ENCODE measurements at regions not wholly inside any gene's neighbourhood (a gene's known extent, or its start where the extent isn't known, plus 50 kb on each side); places are given as distances from the start of the nearest gene placed in this dataset.

GRCh38 chr13:108572782-108573211 is 56.6 kb upstream of the MYO16 start (continued):
- TF ChIP-seq, protein P1, sequence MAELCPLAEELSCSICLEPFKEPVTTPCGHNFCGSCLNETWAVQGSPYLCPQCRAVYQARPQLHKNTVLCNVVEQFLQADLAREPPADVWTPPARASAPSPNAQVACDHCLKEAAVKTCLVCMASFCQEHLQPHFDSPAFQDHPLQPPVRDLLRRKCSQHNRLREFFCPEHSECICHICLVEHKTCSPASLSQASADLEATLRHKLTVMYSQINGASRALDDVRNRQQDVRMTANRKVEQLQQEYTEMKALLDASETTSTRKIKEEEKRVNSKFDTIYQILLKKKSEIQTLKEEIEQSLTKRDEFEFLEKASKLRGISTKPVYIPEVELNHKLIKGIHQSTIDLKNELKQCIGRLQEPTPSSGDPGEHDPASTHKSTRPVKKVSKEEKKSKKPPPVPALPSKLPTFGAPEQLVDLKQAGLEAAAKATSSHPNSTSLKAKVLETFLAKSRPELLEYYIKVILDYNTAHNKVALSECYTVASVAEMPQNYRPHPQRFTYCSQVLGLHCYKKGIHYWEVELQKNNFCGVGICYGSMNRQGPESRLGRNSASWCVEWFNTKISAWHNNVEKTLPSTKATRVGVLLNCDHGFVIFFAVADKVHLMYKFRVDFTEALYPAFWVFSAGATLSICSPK (IDR thresholded peaks at IDR 0.05; ENCODE audit: borderline replicate concordance): no peak
- TF ChIP-seq, protein P2, sequence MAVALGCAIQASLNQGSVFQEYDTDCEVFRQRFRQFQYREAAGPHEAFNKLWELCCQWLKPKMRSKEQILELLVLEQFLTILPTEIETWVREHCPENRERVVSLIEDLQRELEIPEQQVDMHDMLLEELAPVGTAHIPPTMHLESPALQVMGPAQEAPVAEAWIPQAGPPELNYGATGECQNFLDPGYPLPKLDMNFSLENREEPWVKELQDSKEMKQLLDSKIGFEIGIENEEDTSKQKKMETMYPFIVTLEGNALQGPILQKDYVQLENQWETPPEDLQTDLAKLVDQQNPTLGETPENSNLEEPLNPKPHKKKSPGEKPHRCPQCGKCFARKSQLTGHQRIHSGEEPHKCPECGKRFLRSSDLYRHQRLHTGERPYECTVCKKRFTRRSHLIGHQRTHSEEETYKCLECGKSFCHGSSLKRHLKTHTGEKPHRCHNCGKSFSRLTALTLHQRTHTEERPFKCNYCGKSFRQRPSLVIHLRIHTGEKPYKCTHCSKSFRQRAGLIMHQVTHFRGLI (CRISPR knock-in tag; IDR thresholded peaks at IDR 0.05): no peak
- TF ChIP-seq FOXA1 (IDR thresholded peaks at IDR 0.05; ENCODE audit: borderline replicate concordance) (no peak), NCOA4 (IDR thresholded peaks at IDR 0.05; ENCODE audit: partially characterized antibody) (no peak), ZNF785 (CRISPR knock-in tag; IDR thresholded peaks at IDR 0.05) (no peak), TAF1 (IDR thresholded peaks at IDR 0.05; ENCODE audit: control insufficient read depth, extremely low read depth, insufficient read depth, low read length, severe bottlenecking) (peak; percentile 16), ZNF124 (CRISPR knock-in tag; IDR thresholded peaks at IDR 0.05) (no peak), PHTF2 (CRISPR knock-in tag; IDR thresholded peaks at IDR 0.05) (no peak), PURB (CRISPR knock-in tag; IDR thresholded peaks at IDR 0.05; ENCODE audit: low read depth) (no peak), TCF3 (CRISPR knock-in tag; IDR thresholded peaks at IDR 0.05) (peak; percentile 87), CBX5 (IDR thresholded peaks at IDR 0.05; ENCODE audit: borderline replicate concordance, low read depth) (no peak), CREB3L1 (IDR thresholded peaks at IDR 0.05; ENCODE audit: borderline replicate concordance, low read depth) (no peak), FOXK2 (conservative IDR thresholded peaks at IDR 0.05 in 1 of 2, IDR thresholded peaks at IDR 0.05 in 1 of 2; ENCODE audit: low read depth in 2 of 2) (peak; percentile 29 to 42; a peak in 1 of 4 replicates), CBFA2T3 (IDR thresholded peaks at IDR 0.05) (peak; percentile 85)
- TF ChIP-seq, protein P3, sequence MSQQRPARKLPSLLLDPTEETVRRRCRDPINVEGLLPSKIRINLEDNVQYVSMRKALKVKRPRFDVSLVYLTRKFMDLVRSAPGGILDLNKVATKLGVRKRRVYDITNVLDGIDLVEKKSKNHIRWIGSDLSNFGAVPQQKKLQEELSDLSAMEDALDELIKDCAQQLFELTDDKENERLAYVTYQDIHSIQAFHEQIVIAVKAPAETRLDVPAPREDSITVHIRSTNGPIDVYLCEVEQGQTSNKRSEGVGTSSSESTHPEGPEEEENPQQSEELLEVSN (IDR thresholded peaks at IDR 0.05; ENCODE audit: borderline replicate concordance in 1 of 2, extremely low read depth in 1 of 2, insufficient read depth in 1 of 2, insufficient read length in 1 of 2, low read depth in 1 of 2, low read length in 1 of 2, poor library complexity in 1 of 2, severe bottlenecking in 1 of 2): peak in 1 of 2 experiments; percentile 19
- TF ChIP-seq, protein P4, sequence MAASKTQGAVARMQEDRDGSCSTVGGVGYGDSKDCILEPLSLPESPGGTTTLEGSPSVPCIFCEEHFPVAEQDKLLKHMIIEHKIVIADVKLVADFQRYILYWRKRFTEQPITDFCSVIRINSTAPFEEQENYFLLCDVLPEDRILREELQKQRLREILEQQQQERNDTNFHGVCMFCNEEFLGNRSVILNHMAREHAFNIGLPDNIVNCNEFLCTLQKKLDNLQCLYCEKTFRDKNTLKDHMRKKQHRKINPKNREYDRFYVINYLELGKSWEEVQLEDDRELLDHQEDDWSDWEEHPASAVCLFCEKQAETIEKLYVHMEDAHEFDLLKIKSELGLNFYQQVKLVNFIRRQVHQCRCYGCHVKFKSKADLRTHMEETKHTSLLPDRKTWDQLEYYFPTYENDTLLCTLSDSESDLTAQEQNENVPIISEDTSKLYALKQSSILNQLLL (CRISPR knock-in tag; IDR thresholded peaks at IDR 0.05; ENCODE audit: borderline replicate concordance): no peak
- TF ChIP-seq, protein P5, sequence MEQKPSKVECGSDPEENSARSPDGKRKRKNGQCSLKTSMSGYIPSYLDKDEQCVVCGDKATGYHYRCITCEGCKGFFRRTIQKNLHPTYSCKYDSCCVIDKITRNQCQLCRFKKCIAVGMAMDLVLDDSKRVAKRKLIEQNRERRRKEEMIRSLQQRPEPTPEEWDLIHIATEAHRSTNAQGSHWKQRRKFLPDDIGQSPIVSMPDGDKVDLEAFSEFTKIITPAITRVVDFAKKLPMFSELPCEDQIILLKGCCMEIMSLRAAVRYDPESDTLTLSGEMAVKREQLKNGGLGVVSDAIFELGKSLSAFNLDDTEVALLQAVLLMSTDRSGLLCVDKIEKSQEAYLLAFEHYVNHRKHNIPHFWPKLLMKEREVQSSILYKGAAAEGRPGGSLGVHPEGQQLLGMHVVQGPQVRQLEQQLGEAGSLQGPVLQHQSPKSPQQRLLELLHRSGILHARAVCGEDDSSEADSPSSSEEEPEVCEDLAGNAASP (IDR thresholded peaks at IDR 0.05): no peak
- TF ChIP-seq, protein P6, sequence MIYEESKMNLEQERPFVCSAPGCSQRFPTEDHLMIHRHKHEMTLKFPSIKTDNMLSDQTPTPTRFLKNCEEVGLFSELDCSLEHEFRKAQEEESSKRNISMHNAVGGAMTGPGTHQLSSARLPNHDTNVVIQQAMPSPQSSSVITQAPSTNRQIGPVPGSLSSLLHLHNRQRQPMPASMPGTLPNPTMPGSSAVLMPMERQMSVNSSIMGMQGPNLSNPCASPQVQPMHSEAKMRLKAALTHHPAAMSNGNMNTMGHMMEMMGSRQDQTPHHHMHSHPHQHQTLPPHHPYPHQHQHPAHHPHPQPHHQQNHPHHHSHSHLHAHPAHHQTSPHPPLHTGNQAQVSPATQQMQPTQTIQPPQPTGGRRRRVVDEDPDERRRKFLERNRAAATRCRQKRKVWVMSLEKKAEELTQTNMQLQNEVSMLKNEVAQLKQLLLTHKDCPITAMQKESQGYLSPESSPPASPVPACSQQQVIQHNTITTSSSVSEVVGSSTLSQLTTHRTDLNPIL (CRISPR knock-in tag; IDR thresholded peaks at IDR 0.05): no peak

All from K562 (cell line).